ENCODE measurements at regions not wholly inside any gene's neighbourhood (a gene's known extent, or its start where the extent isn't known, plus 50 kb on each side); places are given as distances from the start of the nearest gene placed in this dataset.

- no peak for TF ChIP-seq CTCF (IDR thresholded peaks at IDR 0.05; ENCODE audit: insufficient read depth, low read length)
- TF ChIP-seq, protein P1, sequence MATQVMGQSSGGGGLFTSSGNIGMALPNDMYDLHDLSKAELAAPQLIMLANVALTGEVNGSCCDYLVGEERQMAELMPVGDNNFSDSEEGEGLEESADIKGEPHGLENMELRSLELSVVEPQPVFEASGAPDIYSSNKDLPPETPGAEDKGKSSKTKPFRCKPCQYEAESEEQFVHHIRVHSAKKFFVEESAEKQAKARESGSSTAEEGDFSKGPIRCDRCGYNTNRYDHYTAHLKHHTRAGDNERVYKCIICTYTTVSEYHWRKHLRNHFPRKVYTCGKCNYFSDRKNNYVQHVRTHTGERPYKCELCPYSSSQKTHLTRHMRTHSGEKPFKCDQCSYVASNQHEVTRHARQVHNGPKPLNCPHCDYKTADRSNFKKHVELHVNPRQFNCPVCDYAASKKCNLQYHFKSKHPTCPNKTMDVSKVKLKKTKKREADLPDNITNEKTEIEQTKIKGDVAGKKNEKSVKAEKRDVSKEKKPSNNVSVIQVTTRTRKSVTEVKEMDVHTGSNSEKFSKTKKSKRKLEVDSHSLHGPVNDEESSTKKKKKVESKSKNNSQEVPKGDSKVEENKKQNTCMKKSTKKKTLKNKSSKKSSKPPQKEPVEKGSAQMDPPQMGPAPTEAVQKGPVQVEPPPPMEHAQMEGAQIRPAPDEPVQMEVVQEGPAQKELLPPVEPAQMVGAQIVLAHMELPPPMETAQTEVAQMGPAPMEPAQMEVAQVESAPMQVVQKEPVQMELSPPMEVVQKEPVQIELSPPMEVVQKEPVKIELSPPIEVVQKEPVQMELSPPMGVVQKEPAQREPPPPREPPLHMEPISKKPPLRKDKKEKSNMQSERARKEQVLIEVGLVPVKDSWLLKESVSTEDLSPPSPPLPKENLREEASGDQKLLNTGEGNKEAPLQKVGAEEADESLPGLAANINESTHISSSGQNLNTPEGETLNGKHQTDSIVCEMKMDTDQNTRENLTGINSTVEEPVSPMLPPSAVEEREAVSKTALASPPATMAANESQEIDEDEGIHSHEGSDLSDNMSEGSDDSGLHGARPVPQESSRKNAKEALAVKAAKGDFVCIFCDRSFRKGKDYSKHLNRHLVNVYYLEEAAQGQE (IDR thresholded peaks at IDR 0.05; ENCODE audit: insufficient replicate concordance, low read depth): no peak
Observed at GRCh38 chr2:65678779-65679391, 246.5 kb upstream of the SPRED2 start.

All from HL-60 (cell line).